SK-N-SH (cell line): ENCODE measurements at regions not wholly inside any gene's neighbourhood (a gene's known extent, or its start where the extent isn't known, plus 50 kb on each side); places are given as distances from the start of the nearest gene placed in this dataset.

Experiments used
- CTCF ChIA-PET: fragments of 300-600, 350-600 bp; formaldehyde crosslinking; extraction: SDS; loops from one replicate; lab custom pipeline; 2021; lab: Yijun Ruan, JAX
- POLR2A ChIA-PET: fragments of 350-600 bp; sonication (Branson Sonifier 250); formaldehyde crosslinking; extraction: SDS; loops from one replicate; lab custom pipeline; 2020; ENCODE audit warnings: antibody characterized with exemption, inconsistent platforms; lab: Yijun Ruan, JAX
- DNase-seq: peaks from one replicate; pipeline ENCODE4 v3.0.0; 2012
- H2AFZ ChIP-seq: fragments of 200-600 bp; sonication (generic); 2 replicates; pipeline ENCODE4 v1.8.1; 2016; ENCODE audit warnings: antibody characterized with exemption, mild to moderate bottlenecking, low read depth
- H3F3A ChIP-seq: fragments of 200-600 bp; sonication (generic); replicated peaks from 2 replicates; pipeline ENCODE3; 2016; ENCODE audit warnings: antibody characterized with exemption, mild to moderate bottlenecking; ENCODE audit not compliant: insufficient read depth
- H3K27ac ChIP-seq, 2 experiments: fragments of 200-500 bp in 1 of 2; fragments of 200-600 bp in 1 of 2; sonication (Bioruptor generic) in 1 of 2; sonication (generic), shearing (Covaris generic) in 1 of 2; 2 replicates each; pipeline versions ENCODE4 v1.5.1 to v1.6.1; 2014 to 2016; ENCODE audit warnings: low read depth in 2 of 2, inconsistent platforms in 1 of 2, low read length in 1 of 2, mild to moderate bottlenecking in 1 of 2, mixed read lengths in 1 of 2
- H3K27me3 ChIP-seq: fragments of 200-600 bp; sonication (generic), shearing (Covaris generic); 2 replicates; pipeline ENCODE4 v1.6.1; 2016; ENCODE audit warnings: mixed run types; ENCODE audit not compliant: insufficient read depth
- H3K36me3 ChIP-seq, 2 experiments: fragments of 200-500 bp in 1 of 2; fragments of 200-600 bp in 1 of 2; sonication (Bioruptor generic) in 1 of 2; sonication (generic) in 1 of 2; replicated peaks in 1 of 2; 2 replicates each; pipeline versions ENCODE3 to v1.5.1; 2014 to 2016; ENCODE audit warnings: low read length in 1 of 2, mild to moderate bottlenecking in 1 of 2; ENCODE audit not compliant: insufficient read depth in 2 of 2, control insufficient read depth in 1 of 2
- H3K4me1 ChIP-seq, 2 experiments: fragments of 200-500 bp in 1 of 2; fragments of 200-600 bp in 1 of 2; sonication (Bioruptor generic) in 1 of 2; sonication (generic), shearing (Covaris generic) in 1 of 2; 2 replicates each; pipeline versions ENCODE4 v1.5.1 to v1.6.1; 2014 to 2016; ENCODE audit warnings: low read depth in 1 of 2, low read length in 1 of 2, mixed run types in 1 of 2; ENCODE audit not compliant: insufficient read depth in 2 of 2, control insufficient read depth in 1 of 2
- H3K4me2 ChIP-seq: fragments of 200-600 bp; sonication (generic), shearing (Covaris generic); 2 replicates; pipeline ENCODE4 v1.6.1; 2017; ENCODE audit warnings: mixed run types
- H3K4me3 ChIP-seq, 2 experiments: fragments of 200-500 bp in 1 of 2; fragments of 200-600 bp in 1 of 2; sonication (Bioruptor generic) in 1 of 2; sonication (generic), shearing (Covaris generic) in 1 of 2; 2 replicates each; pipeline versions ENCODE4 v1.5.1 to v1.8.1; 2014 to 2016; ENCODE audit warnings: low read depth in 2 of 2, inconsistent platforms in 1 of 2, low read length in 1 of 2, mild to moderate bottlenecking in 1 of 2, mixed read lengths in 1 of 2, moderate library complexity in 1 of 2
- H3K79me2 ChIP-seq: fragments of 200-600 bp; sonication (generic); 2 replicates; pipeline ENCODE4 v1.8.1; 2017; ENCODE audit warnings: mild to moderate bottlenecking; ENCODE audit not compliant: insufficient read depth
- H3K9ac ChIP-seq: fragments of 200-600 bp; sonication (generic); 2 replicates; pipeline ENCODE4 v1.6.1; 2017; ENCODE audit warnings: mixed run types
- H3K9me2 ChIP-seq: fragments of 200-600 bp; sonication (generic); 2 replicates; pipeline ENCODE4 v1.6.1; 2017; ENCODE audit warnings: mixed run types
- H3K9me3 ChIP-seq: fragments of 200-600 bp; sonication (generic); 2 replicates; pipeline ENCODE4 v1.6.1; 2017; ENCODE audit warnings: mixed run types, mild to moderate bottlenecking, moderate library complexity
- H4K20me1 ChIP-seq: fragments of 200-600 bp; sonication (generic); 2 replicates; pipeline ENCODE4 v1.6.1; 2017; ENCODE audit warnings: mild to moderate bottlenecking, mixed run types; ENCODE audit not compliant: insufficient read depth
- CHD2 ChIP-seq: fragments of 150-350 bp; IDR thresholded peaks from 2 replicates; pipeline ENCODE4 v1.6.1; 2018; ENCODE audit warnings: low read length; ENCODE audit not compliant: partially characterized antibody
- ELF1 ChIP-seq: IDR thresholded peaks from 2 replicates; pipeline ENCODE4 v1.4.0; 2012
- EP300 ChIP-seq, 2 experiments: IDR thresholded peaks; 2 replicates each; pipeline versions ENCODE4 v1.4.0 to v1.6.1; 2012; ENCODE audit warnings: borderline replicate concordance in 1 of 2, low read depth in 1 of 2, low read length in 1 of 2
- EZH2phosphoT487 ChIP-seq: fragments of 200-600 bp; sonication (generic); IDR thresholded peaks from 2 replicates; pipeline ENCODE4 v1.6.1; 2017; ENCODE audit warnings: low read depth, mixed run types, mild to moderate bottlenecking, antibody characterized with exemption, moderate library complexity, borderline replicate concordance
- FOXJ3 ChIP-seq: sonication (generic); formaldehyde crosslinking; IDR thresholded peaks from 2 replicates; pipeline ENCODE4 v1.5.1; 2020; ENCODE audit warnings: mild to moderate bottlenecking, missing genetic modification reagents
- GABPA ChIP-seq: IDR thresholded peaks from 2 replicates; pipeline ENCODE4 v1.4.0; 2012; ENCODE audit warnings: low read depth, mild to moderate bottlenecking
- GATA2 ChIP-seq: sonication (generic); formaldehyde crosslinking; IDR thresholded peaks from 2 replicates; pipeline ENCODE4 v1.5.0; 2020; ENCODE audit warnings: mild to moderate bottlenecking, missing genetic modification reagents
- MAX ChIP-seq: IDR thresholded peaks from 2 replicates; pipeline ENCODE4 v1.4.0; 2012; ENCODE audit warnings: low read depth
- NRF1 ChIP-seq: IDR thresholded peaks from 2 replicates; pipeline ENCODE4 v1.6.1; 2012; ENCODE audit warnings: low read depth, mild to moderate bottlenecking, low read length
- POLR2AphosphoS5 ChIP-seq: IDR thresholded peaks from 2 replicates; pipeline ENCODE4 v1.6.1; 2012; ENCODE audit warnings: low read depth, low read length
- RAD21 ChIP-seq: IDR thresholded peaks from 2 replicates; pipeline ENCODE4 v1.6.1; 2012; ENCODE audit warnings: mild to moderate bottlenecking, low read length
- RXRA ChIP-seq: IDR thresholded peaks from 2 replicates; pipeline ENCODE4 v1.4.0; 2012; ENCODE audit warnings: low read depth, mild to moderate bottlenecking, borderline replicate concordance
- SIN3A ChIP-seq: IDR thresholded peaks from 2 replicates; pipeline ENCODE4 v1.6.1; 2012; ENCODE audit warnings: low read depth, mild to moderate bottlenecking, low read length, moderate library complexity, borderline replicate concordance
- TCF12 ChIP-seq: IDR thresholded peaks from 2 replicates; pipeline ENCODE4 v1.4.0; 2012
- USF2 ChIP-seq: fragments of 150-350 bp; IDR thresholded peaks from 2 replicates; pipeline ENCODE4 v1.6.1; 2017; ENCODE audit warnings: antibody characterized with exemption, low read length, low read depth, borderline replicate concordance
- YY1 ChIP-seq: IDR thresholded peaks from 2 replicates; pipeline ENCODE4 v1.4.0; 2012; ENCODE audit warnings: low read depth, mild to moderate bottlenecking
- ZBTB33 ChIP-seq: IDR thresholded peaks from 2 replicates; pipeline ENCODE4 v1.4.0; 2012; ENCODE audit warnings: low read depth, borderline replicate concordance
- WGBS: methylation state at CpG from one replicate; pipeline ENCODE4 v1.1.6; 2017; ENCODE audit warnings: low lambda C conversion rate; 5-methylcytosine and 5-hydroxymethylcytosine counted together

GRCh38 chr17:77598241-77598620 lies 360.3 kb upstream of the TNRC6C start:
- Histone ChIP-seq H3K27ac (no peak overlapping the region), H3K79me2 (no peaks in the 10 kb centered on the region), H3K4me1 (peaks cover 0 to 20% of the 10 kb centered on the region in 2 experiments; a peak in 1 of 4 replicates), H3F3A (no peaks in the 10 kb centered on the region), H4K20me1 (no peaks in the 10 kb centered on the region), H3K36me3 (no peaks in the 10 kb centered on the region), H3K4me2 (no peak overlapping the region), H3K9me3 (no peaks in the 10 kb centered on the region), H3K4me3 (no peak overlapping the region), H3K9ac (no peak overlapping the region), H2AFZ (no peak overlapping the region), H3K27me3 (peaks cover 51% of the 10 kb centered on the region), H3K9me2 (no peaks in the 10 kb centered on the region)
- TF ChIP-seq EP300 (IDR thresholded peaks at IDR 0.05; ENCODE audit: borderline replicate concordance in 1 of 2, low read depth in 1 of 2, low read length in 1 of 2) (no peak), RXRA (no peak)
- DNase-seq, result no peak
- WGBS, result 60% methylated on average over 4 of the region's 4 CpGs
- ChIA-PET CTCF (interaction anchor here (0.9 to 3.1 kb wide), 2 partner anchors 12 to 56 kb away, joined by 3 to 15 read pairs; no protein-coding TSS in a partner anchor), POLR2A (interaction anchor here (1.4 kb wide), 1 partner anchor 360 kb away, joined by 5 read pairs; the partner anchor contains the start of gene TNRC6C)

- H3K36me3 ChIP-seq, result no peaks in the 10 kb centered on the region
- CTCF ChIA-PET, result interaction anchor here (1.1 to 1.7 kb wide), 3 partner anchors 20 to 227 kb away, joined by 3 read pairs; no protein-coding TSS in a partner anchor
These were observed 358.8 kb upstream of the TNRC6C start for GRCh38 chr17:77599699-77600098.

More at GRCh38 chr17:77599699-77600098, 358.8 kb upstream of the TNRC6C start:
- POLR2A ChIA-PET, result no interaction called here
- H3K79me2 ChIP-seq, result no peaks in the 10 kb centered on the region
- H3K27me3 ChIP-seq, result peaks cover 36% of the 10 kb centered on the region
- H3K9ac ChIP-seq, result no peak overlapping the region
- no peaks in the 10 kb centered on the region for H3K9me3 ChIP-seq
- no peak overlapping the region for H2AFZ ChIP-seq
- peaks cover 0 to 30% of the 10 kb centered on the region in 2 experiments; a peak in 1 of 4 replicates for H3K4me1 ChIP-seq
- H3K4me3 ChIP-seq, result no peak overlapping the region
- no peaks in the 10 kb centered on the region for H3F3A ChIP-seq
- no peak overlapping the region for H3K4me2 ChIP-seq
- no peak for DNase-seq
- no peak overlapping the region for H3K27ac ChIP-seq
- H4K20me1 ChIP-seq, result no peaks in the 10 kb centered on the region
- TF ChIP-seq NRF1, result no peak
- no peak for TF ChIP-seq ZBTB33
- TF ChIP-seq ELF1, result no peak
- no peak for TF ChIP-seq POLR2AphosphoS5
- TF ChIP-seq USF2, result no peak
- no peak for TF ChIP-seq GABPA
- TF ChIP-seq MAX, result no peak
- no peak for TF ChIP-seq RAD21
- no peak for TF ChIP-seq SIN3A
- TF ChIP-seq EZH2phosphoT487, result no peak
- TF ChIP-seq YY1, result no peak
- TF ChIP-seq GATA2 (CRISPR knock-in tag), result no peak
- no peak for TF ChIP-seq CHD2
- TF ChIP-seq TCF12, result no peak
- TF ChIP-seq FOXJ3 (CRISPR knock-in tag), result no peak
- TF ChIP-seq, all 33 proteins: peak for 0
- H3K9me2 ChIP-seq, result no peaks in the 10 kb centered on the region
